ENCODE measurements at regions not wholly inside any gene's neighbourhood (a gene's known extent, or its start where the extent isn't known, plus 50 kb on each side); places are given as distances from the start of the nearest gene placed in this dataset.

DNA sequence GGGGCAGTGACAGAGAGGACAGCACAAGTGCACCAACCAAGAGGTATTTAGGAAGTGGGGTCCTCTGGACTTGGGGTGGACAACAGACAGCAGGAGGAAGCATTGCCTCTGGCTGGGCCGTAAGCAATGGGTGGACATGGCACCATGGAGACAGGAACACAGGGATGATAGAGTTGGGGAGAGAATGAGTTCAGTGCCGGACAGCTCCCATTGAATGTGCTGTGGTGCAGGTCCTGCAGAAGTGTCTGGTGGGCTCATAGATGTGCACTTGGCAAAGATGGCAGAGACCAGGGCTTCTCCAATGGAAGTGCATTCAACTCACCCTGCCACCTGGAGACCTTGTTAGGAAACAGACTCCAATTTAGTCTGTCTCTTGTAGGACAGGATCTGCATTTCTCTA, 341.5 kb upstream of the ZMIZ1 start:
- Histone ChIP-seq H3K4me3 (no peak overlapping the region), H3K27me3 (replicated peaks; ENCODE audit: insufficient read depth) (no peaks in the 10 kb centered on the region), H3K4me1 (ENCODE audit: control insufficient read depth in 1 of 2, low read depth in 2 of 2) (peaks cover 0 to 15% of the 10 kb centered on the region in 2 donors), H3K27ac (no peak overlapping the region), H3K36me3 (no peaks in the 10 kb centered on the region), H3K9me3 (no peaks in the 10 kb centered on the region)
- no peak for DNase-seq (ENCODE audit: low spot score)
- TF ChIP-seq, protein P1, sequence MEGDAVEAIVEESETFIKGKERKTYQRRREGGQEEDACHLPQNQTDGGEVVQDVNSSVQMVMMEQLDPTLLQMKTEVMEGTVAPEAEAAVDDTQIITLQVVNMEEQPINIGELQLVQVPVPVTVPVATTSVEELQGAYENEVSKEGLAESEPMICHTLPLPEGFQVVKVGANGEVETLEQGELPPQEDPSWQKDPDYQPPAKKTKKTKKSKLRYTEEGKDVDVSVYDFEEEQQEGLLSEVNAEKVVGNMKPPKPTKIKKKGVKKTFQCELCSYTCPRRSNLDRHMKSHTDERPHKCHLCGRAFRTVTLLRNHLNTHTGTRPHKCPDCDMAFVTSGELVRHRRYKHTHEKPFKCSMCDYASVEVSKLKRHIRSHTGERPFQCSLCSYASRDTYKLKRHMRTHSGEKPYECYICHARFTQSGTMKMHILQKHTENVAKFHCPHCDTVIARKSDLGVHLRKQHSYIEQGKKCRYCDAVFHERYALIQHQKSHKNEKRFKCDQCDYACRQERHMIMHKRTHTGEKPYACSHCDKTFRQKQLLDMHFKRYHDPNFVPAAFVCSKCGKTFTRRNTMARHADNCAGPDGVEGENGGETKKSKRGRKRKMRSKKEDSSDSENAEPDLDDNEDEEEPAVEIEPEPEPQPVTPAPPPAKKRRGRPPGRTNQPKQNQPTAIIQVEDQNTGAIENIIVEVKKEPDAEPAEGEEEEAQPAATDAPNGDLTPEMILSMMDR (IDR thresholded peaks at IDR 0.05), result no peak
- ATAC-seq (ENCODE audit: insufficient number of reproducible peaks, low FRiP score, low read depth), result no peak

DNA sequence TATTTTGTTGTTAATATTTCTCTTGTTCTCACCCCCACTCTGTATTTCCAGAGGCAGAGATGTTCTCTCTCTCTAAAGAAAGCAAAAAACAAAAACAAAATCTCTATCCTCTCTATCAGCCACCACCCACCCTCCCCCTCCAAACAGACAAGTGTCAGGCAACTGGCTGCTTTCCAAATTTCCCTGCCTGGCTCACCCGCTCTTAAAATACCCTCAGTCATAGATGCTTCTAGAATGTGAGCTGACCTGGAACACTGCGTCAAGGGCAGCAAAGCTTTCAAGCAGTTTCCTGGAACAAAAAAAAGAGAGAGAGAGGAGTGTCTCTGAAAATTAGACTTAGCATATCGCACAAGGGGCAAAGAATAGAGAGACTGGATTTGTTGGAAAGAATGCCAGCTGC, 341.0 kb upstream of the ZMIZ1 start:
- Histone ChIP-seq H3K27ac (no peak overlapping the region), H3K9me3 (no peaks in the 10 kb centered on the region), H3K36me3 (no peaks in the 10 kb centered on the region), H3K4me1 (ENCODE audit: control insufficient read depth in 1 of 2, low read depth in 2 of 2) (peaks cover 0 to 15% of the 10 kb centered on the region in 2 donors), H3K27me3 (replicated peaks; ENCODE audit: insufficient read depth) (no peaks in the 10 kb centered on the region), H3K4me3 (no peak overlapping the region)
- DNase-seq (ENCODE audit: low spot score) (no peak), ATAC-seq (ENCODE audit: insufficient number of reproducible peaks, low FRiP score, low read depth) (no peak)
- TF ChIP-seq, protein P1 (IDR thresholded peaks at IDR 0.05), result no peak

DNA sequence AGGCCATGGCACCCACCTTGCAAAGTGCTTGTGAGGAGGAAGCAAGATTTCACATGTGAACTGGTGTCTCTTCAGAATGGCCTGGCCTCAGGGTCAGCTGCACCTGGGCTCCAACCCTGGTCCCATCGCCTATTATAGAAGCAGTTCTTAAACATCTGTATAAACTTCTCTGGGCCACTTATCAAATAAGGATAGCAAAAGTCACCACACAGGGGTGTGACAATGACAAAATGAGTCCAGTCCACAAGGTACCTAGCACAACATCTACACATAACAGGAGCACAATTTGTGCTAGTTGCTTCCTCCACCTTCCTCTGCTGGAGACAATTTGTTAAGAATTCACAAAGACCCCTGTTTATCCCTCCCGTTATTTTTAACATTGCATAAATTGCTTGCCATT, 340.6 kb upstream of the ZMIZ1 start:
- TF ChIP-seq, protein P1 (IDR thresholded peaks at IDR 0.05), result no peak
- H3K4me3 ChIP-seq, result no peak overlapping the region
- peaks cover 0 to 15% of the 10 kb centered on the region in 2 donors for H3K4me1 ChIP-seq (ENCODE audit: control insufficient read depth in 1 of 2, low read depth in 2 of 2)
- no peaks in the 10 kb centered on the region for H3K27me3 ChIP-seq (replicated peaks; ENCODE audit: insufficient read depth)
- H3K9me3 ChIP-seq, result no peaks in the 10 kb centered on the region
- DNase-seq (ENCODE audit: low spot score) (no peak), ATAC-seq (ENCODE audit: insufficient number of reproducible peaks, low FRiP score, low read depth) (no peak)
- H3K36me3 ChIP-seq, result no peaks in the 10 kb centered on the region
- no peak overlapping the region for H3K27ac ChIP-seq

DNA sequence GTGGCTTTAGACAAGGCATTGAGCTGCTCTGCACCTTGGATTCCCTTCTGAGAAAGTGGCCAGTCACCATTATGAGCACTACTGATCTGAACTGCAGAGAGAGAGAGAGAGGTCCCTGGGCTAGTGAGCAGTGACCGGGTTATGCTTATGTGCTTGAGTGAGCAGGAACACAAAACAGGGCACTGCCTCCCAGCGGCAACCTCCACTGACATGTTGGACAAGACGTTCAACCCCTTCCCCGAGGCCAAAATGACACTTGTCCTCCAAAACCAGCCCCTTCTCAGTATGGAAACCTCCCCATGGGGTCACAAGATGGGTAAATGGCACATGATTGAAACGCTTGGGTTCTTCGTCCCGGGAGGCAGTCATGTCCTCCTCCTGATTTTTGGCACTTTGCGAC, 339.4 kb upstream of the ZMIZ1 start:
- Histone ChIP-seq H3K4me1 (ENCODE audit: control insufficient read depth in 1 of 2, low read depth in 2 of 2) (peaks cover 0 to 15% of the 10 kb centered on the region in 2 donors), H3K9me3 (no peaks in the 10 kb centered on the region), H3K27me3 (replicated peaks; ENCODE audit: insufficient read depth) (no peaks in the 10 kb centered on the region), H3K36me3 (no peaks in the 10 kb centered on the region), H3K27ac (no peak overlapping the region), H3K4me3 (no peak overlapping the region)
- ATAC-seq (ENCODE audit: insufficient number of reproducible peaks, low FRiP score, low read depth) (no peak), DNase-seq (ENCODE audit: low spot score) (no peak)
- TF ChIP-seq, protein P1 (IDR thresholded peaks at IDR 0.05), result no peak

DNA sequence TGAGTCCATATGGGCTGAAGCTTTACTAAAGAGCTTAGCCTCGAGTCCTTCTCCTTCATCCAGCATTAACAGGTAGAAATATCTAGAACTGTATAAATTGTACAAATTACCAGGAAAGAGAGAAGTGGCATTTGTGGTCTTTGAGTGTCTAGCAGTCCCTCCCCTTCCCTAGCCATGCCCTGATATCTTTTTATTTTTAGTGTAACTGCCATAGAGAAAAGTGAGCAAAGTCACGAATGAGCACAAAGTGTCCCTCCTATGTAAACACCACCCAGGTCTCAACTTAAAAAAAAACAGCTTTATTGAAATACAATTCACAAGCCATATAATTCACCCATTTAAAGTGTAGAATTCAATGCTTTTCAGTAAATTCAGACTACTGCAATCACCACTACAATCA, 339.0 kb upstream of the ZMIZ1 start:
- peaks cover 0 to 15% of the 10 kb centered on the region in 2 donors for H3K4me1 ChIP-seq (ENCODE audit: control insufficient read depth in 1 of 2, low read depth in 2 of 2)
- H3K27me3 ChIP-seq (replicated peaks; ENCODE audit: insufficient read depth), result no peaks in the 10 kb centered on the region
- no peak overlapping the region for H3K4me3 ChIP-seq
- no peaks in the 10 kb centered on the region for H3K9me3 ChIP-seq
- TF ChIP-seq, protein P1 (IDR thresholded peaks at IDR 0.05), result no peak
- H3K36me3 ChIP-seq, result no peaks in the 10 kb centered on the region
- ATAC-seq (ENCODE audit: insufficient number of reproducible peaks, low FRiP score, low read depth) (no peak), DNase-seq (ENCODE audit: low spot score) (no peak)
- H3K27ac ChIP-seq, result no peak overlapping the region

Data from thoracic aorta (tissue), 2 donors.